HTR-8/SVneo (cell line): ENCODE measurements at regions not wholly inside any gene's neighbourhood (a gene's known extent, or its start where the extent isn't known, plus 50 kb on each side); places are given as distances from the start of the nearest gene placed in this dataset.

Experiments used
- DNase-seq: peaks from one replicate; pipeline ENCODE4 v3.0.0; 2011; ENCODE audit warnings: low spot score, mixed read lengths; ENCODE audit not compliant: insufficient read length
- FAIRE-seq: peaks from 2 replicates; lab custom pipeline; 2011; peaks lifted over from hg19 to GRCh38; lab: Jason Lieb, UNC

- FAIRE-seq: peak; percentile 87
Observed at GRCh38 chr6:168383062-168383854, 57.7 kb upstream of the SMOC2 start.

GRCh38 chr6:168384045-168385036, 56.6 kb upstream of the SMOC2 start:
- FAIRE-seq: no peak
- no peak for DNase-seq

More at GRCh38 chr6:168383062-168383854, 57.7 kb upstream of the SMOC2 start:
- no peak for DNase-seq

GRCh38 chr6:168385037-168385759, 55.8 kb upstream of the SMOC2 start:
- DNase-seq (no peak), FAIRE-seq (no peak)

GRCh38 chr6:168385858-168386735, 54.9 kb upstream of the SMOC2 start:
- FAIRE-seq: no peak

GRCh38 chr6:168386973-168387372, 54.0 kb upstream of the SMOC2 start:
- DNase-seq (no peak), FAIRE-seq (no peak)

More at GRCh38 chr6:168385858-168386735, 54.9 kb upstream of the SMOC2 start:
- DNase-seq: no peak

GRCh38 chr6:168387426-168387825, 53.6 kb upstream of the SMOC2 start:
- no peak for DNase-seq
- no peak for FAIRE-seq

- no peak for DNase-seq
- FAIRE-seq: no peak
Observed at GRCh38 chr6:168387911-168388310, 53.1 kb upstream of the SMOC2 start.

DNA sequence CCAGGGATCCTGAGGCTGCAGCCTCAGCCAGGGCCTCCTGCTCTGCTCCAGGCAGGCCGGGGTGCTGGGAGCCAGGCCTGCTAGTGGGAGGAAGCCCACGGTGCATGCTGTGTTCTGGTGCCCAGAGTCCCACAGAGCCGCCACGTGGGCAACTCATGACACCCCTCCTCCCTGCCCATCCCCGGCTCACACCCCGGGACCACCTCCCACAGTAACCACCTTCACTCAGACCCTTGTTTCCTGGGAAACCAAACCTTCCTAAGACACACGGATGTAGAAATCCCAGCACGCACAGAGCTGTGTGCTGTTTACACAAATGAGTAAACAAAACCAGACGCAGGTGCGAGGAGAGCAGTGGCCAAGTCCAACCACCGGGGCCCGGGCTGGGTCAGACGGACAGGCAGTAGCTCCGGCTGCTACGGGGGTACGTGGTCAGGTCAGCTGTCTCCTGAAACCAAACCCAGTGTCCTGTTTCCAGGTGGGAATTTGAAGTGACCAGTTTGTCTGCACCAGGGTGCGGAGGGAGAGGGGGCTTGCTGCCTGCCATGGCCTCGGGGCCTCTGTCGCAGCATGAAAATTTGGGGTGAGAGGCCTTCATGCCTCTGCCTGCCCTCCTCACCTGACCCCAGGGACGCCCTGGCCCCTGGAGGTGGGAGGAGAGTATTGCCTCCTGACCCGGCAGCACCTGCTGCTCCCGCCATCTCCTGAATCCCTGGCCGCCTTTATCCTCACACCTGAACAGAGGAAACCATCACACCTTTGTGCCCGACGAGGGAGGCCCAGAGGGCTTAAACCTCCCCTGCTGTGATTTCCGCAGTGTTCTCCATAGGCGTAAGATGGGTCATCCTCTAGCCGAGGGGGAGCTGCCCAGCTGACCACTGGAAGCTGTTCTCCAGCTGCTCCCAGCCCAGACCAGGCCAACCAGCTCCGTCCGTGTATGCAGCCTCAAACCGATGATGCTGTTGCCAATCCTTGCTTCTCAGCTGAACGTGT, 52.0 kb upstream of the SMOC2 start:
- FAIRE-seq (no peak), DNase-seq (no peak)

DNA sequence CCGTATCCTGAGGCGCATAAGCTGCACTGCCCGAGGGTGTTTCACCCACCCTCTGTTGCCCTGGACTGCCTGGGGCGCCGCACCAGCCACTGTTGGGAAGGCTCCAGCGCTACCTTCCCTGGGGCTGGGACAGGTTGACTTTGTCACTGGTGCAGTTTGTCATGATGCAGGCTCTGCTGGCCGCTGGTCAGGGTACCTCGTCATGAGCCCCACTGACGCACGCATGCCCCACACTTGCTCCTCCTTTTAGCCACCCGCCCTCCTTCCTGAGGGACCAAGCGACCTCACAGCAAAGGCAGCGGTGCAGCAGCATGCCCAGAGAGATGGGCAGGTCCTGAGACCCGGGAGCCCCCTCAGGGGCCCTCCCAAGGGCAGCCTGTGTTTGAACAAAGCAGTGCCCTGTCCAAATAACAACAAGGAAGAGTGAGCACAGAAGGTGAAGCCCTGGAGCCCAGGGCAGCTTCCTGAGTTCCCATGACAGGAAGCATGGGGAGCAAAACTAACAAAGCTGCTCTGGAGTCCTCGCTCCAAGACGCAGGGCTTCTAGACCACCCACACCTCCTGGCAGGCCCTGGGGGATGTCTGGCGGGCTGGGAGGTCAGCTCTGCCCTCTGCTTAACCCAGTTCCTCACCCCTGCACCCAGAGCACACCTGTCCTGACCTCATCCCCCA, 50.1 kb upstream of the SMOC2 start:
- no peak for FAIRE-seq

More for the DNA sequence above, 50.1 kb upstream of the SMOC2 start:
- no peak for DNase-seq
